ENCODE measurements at regions not wholly inside any gene's neighbourhood (a gene's known extent, or its start where the extent isn't known, plus 50 kb on each side); places are given as distances from the start of the nearest gene placed in this dataset.
A peak's percentile ranks its signal among the peaks of the same experiment; 100 is the strongest.
"Not testable (repeated sequence)": the region's sequence is repeated elsewhere in the genome, so short reads cannot be mapped to it uniquely, and the experiment has no call there.

GRCh38 chr6:30816791-30817739, 67.3 kb upstream of the DDR1 start:
- H3K36me3 Mint-ChIP-seq (ENCODE audit: low read depth): no peaks in the 10 kb centered on the region
- Histone ChIP-seq H3K9me3 (ENCODE audit: control insufficient read depth in 1 of 2, insufficient read depth in 1 of 2, low read length in 2 of 2) (no peaks in the 10 kb centered on the region), H3K27ac (ENCODE audit: low read depth in 1 of 2, low read length in 2 of 2) (no peak overlapping the region), H3K4me1 (ENCODE audit: insufficient read depth, low read length) (peaks cover 47% of the 10 kb centered on the region), H3K4me3 (ENCODE audit: low read length) (no peak overlapping the region), H3K27me3 (ENCODE audit: control insufficient read depth in 1 of 2, insufficient read depth in 2 of 2, low read length in 2 of 2) (no peaks in the 10 kb centered on the region), H3K36me3 (ENCODE audit: insufficient read depth, low read length) (no peaks in the 10 kb centered on the region)
- H3K27ac Mint-ChIP-seq: peak overlapping the region; percentile 26
- H3K27me3 Mint-ChIP-seq: no peaks in the 10 kb centered on the region
- CTCF ChIA-PET: interaction anchor here (0.5 to 1.2 kb wide), 2 partner anchors 11 to 674 kb away, joined by 3 read pairs; no protein-coding TSS in a partner anchor
- no peak for ATAC-seq (ENCODE audit: poor library complexity)
- no peak overlapping the region for H3K4me3 Mint-ChIP-seq
- POLR2A ChIA-PET: no interaction called here
- no peak for TF ChIP-seq CTCF (IDR thresholded peaks at IDR 0.05)
- intact Hi-C loops (cut with DNase I, micrococcal nuclease): no loop called here
- no peaks in the 10 kb centered on the region for H3K9me3 Mint-ChIP-seq
- peak in 2 of 14 experiments; percentile 50 to 58 for DNase-seq
- H3K4me1 Mint-ChIP-seq (ENCODE audit: low read depth): peaks cover 61% of the 10 kb centered on the region

GRCh38 chr6:30816296-30816695, 68.0 kb upstream of the DDR1 start:
- ChIA-PET CTCF (interaction anchor here (1.2 kb wide), 1 partner anchor 12 kb away, joined by 3 read pairs; no protein-coding TSS in a partner anchor), POLR2A (interaction anchor here (1.0 to 2.2 kb wide), 2 partner anchors 23 to 50 kb away, joined by 3 to 12 read pairs; no protein-coding TSS in a partner anchor)
- H3K9me3 ChIP-seq (ENCODE audit: control insufficient read depth in 1 of 2, insufficient read depth in 1 of 2, low read length in 2 of 2); H3K27me3 Mint-ChIP-seq; H3K27ac ChIP-seq (ENCODE audit: low read depth in 1 of 2, low read length in 2 of 2); H3K36me3 ChIP-seq (ENCODE audit: insufficient read depth, low read length); ATAC-seq (ENCODE audit: poor library complexity); H3K4me3 Mint-ChIP-seq; intact Hi-C loops (cut with DNase I, micrococcal nuclease); H3K36me3 Mint-ChIP-seq (ENCODE audit: low read depth); H3K4me3 ChIP-seq (ENCODE audit: low read length); H3K27ac Mint-ChIP-seq; H3K9me3 Mint-ChIP-seq; DNase-seq; H3K27me3 ChIP-seq (ENCODE audit: control insufficient read depth in 1 of 2, insufficient read depth in 2 of 2, low read length in 2 of 2): not testable (repeated sequence)
- peaks cover 54% of the 10 kb centered on the region for H3K4me1 ChIP-seq (ENCODE audit: insufficient read depth, low read length)
- H3K4me1 Mint-ChIP-seq (ENCODE audit: low read depth): peaks cover 56% of the 10 kb centered on the region

- H3K27ac ChIP-seq (ENCODE audit: low read depth in 1 of 2, low read length in 2 of 2); H3K9me3 ChIP-seq (ENCODE audit: control insufficient read depth in 1 of 2, insufficient read depth in 1 of 2, low read length in 2 of 2); H3K4me3 Mint-ChIP-seq; H3K36me3 ChIP-seq (ENCODE audit: insufficient read depth, low read length); intact Hi-C loops (cut with DNase I, micrococcal nuclease); H3K27me3 Mint-ChIP-seq; ATAC-seq (ENCODE audit: poor library complexity); H3K9me3 Mint-ChIP-seq; H3K27me3 ChIP-seq (ENCODE audit: control insufficient read depth in 1 of 2, insufficient read depth in 2 of 2, low read length in 2 of 2); H3K36me3 Mint-ChIP-seq (ENCODE audit: low read depth); H3K4me3 ChIP-seq (ENCODE audit: low read length); DNase-seq: not testable (repeated sequence)
- POLR2A ChIA-PET: interaction anchor here (1.0 to 2.2 kb wide), 6 partner anchors 19 to 75 kb away, joined by 3 to 12 read pairs (median 4); no protein-coding TSS in a partner anchor
- H3K4me1 ChIP-seq (ENCODE audit: insufficient read depth, low read length): peaks cover 60% of the 10 kb centered on the region
- CTCF ChIA-PET: interaction anchor here (1.2 to 1.3 kb wide), 2 partner anchors 13 to 14 kb away, joined by 3 read pairs; no protein-coding TSS in a partner anchor
- peaks cover 60% of the 10 kb centered on the region for H3K4me1 Mint-ChIP-seq (ENCODE audit: low read depth)
- peak overlapping the region; percentile 59 for H3K27ac Mint-ChIP-seq
These were observed 69.1 kb upstream of the DDR1 start for GRCh38 chr6:30815041-30815742.
